Lower leg skin (tissue), 4 donors: ENCODE measurements at regions not wholly inside any gene's neighbourhood (a gene's known extent, or its start where the extent isn't known, plus 50 kb on each side); places are given as distances from the start of the nearest gene placed in this dataset.

Experiments
- DNase-seq, 2 donors: peaks; one replicate each; pipeline ENCODE4 v3.0.0-alpha.2; 2019; ENCODE audit warnings: low spot score in 2 of 2
- H3K4me3 ChIP-seq: fragments of 200-600 bp; sonication (generic); 2 replicates; pipeline ENCODE4 v1.5.1; 2017; ENCODE audit warnings: mild to moderate bottlenecking, low read depth; ENCODE audit not compliant: poor library complexity, severe bottlenecking
- POLR2A ChIP-seq, 2 donors: fragments of 450-650 bp; IDR thresholded peaks; one replicate each; pipeline ENCODE4 v1.6.1; 2016 to 2017; ENCODE audit warnings: antibody characterized with exemption in 2 of 2, mild to moderate bottlenecking in 1 of 2, moderate library complexity in 1 of 2
- WGBS, 2 donors: methylation state at CpG; one replicate each; pipeline ENCODE4 v1.1.5; 2018; 5-methylcytosine and 5-hydroxymethylcytosine counted together
- intact Hi-C: fragments of 100-400 bp; cut with DNase I; formaldehyde crosslinking; loops from one replicate; pipeline ENCODE4 v1.15.0; 2023; ENCODE audit warnings: low total_unique reads
- TF ChIP-seq, protein P1 (sequence below), 3 donors: fragments of 450-650 bp; IDR thresholded peaks; one replicate each; pipeline ENCODE4 v1.5.1; 2016; ENCODE audit warnings: antibody characterized with exemption in 3 of 3, mild to moderate bottlenecking in 3 of 3, moderate library complexity in 2 of 3

DNA sequence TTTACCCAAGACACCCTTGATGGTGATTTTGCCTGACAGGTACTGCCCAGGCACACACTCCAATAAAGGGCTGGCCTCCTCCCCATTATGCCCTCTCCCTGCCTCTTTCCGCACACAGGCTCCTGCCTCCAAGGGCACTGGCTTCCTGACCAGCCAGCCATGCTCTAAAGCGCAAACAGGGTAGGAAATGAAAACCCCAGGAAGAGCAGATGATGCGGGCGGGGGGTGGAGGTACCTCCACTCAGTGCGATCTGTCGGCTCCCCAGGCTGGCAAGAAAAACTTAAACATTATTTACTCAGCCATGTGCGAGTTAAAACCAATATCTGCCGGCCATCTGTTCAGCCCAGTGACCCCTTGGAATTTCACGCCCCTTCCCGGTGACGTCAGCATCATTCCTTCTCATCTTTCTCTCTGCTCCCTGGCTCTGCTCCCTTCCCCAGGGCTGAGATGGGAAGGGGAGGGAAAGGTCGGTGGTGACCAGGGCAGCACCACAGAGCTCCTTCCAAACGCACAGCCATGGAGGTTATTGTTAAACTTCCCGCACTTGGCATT lies 262.5 kb downstream of the CBLN1 start:
- TF ChIP-seq POLR2A (IDR thresholded peaks at IDR 0.05) = no peak
- TF ChIP-seq, protein P1, sequence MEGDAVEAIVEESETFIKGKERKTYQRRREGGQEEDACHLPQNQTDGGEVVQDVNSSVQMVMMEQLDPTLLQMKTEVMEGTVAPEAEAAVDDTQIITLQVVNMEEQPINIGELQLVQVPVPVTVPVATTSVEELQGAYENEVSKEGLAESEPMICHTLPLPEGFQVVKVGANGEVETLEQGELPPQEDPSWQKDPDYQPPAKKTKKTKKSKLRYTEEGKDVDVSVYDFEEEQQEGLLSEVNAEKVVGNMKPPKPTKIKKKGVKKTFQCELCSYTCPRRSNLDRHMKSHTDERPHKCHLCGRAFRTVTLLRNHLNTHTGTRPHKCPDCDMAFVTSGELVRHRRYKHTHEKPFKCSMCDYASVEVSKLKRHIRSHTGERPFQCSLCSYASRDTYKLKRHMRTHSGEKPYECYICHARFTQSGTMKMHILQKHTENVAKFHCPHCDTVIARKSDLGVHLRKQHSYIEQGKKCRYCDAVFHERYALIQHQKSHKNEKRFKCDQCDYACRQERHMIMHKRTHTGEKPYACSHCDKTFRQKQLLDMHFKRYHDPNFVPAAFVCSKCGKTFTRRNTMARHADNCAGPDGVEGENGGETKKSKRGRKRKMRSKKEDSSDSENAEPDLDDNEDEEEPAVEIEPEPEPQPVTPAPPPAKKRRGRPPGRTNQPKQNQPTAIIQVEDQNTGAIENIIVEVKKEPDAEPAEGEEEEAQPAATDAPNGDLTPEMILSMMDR (IDR thresholded peaks at IDR 0.05) = no peak
- intact Hi-C loops = no loop called here
- DNase-seq = peak in 1 of 2 donors; percentile 54
- no peak overlapping the region for H3K4me3 ChIP-seq
- 13 to 19% methylated on average over 13 of the region's 14 CpGs for WGBS, 2 donors

DNA sequence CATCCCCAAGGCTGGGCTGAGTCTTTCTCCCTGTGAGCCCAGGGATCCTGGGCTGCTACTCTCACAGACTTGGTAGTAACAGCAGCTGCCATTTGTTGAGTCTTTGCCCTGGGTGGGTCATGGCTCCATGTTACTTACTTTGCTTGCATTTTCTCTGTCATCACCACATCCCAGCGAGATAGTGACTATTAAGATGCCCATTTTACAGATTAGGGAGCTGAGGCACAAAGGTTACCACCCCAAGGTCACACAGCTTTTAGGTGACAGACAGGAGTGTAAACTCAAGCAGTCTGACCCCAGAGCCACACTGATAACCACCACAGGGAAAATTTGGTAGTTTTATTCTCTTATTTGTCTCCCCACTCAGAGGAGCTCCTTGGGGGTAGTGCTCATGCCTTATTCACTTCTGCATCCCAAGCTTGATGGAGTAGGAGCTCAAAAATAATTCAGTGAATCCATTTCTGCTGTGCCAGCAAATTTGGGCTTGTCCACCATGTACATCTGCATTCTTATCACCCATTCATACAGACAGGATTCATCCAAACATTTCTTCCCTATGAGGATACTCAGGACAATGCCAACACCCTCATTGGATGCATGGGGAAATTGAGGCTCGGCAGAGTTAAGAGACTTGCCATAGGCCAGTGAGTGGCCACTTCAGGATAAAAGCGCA lies 263.2 kb downstream of the CBLN1 start:
- no peak for DNase-seq
- H3K4me3 ChIP-seq = no peak overlapping the region
- TF ChIP-seq, protein P1 (IDR thresholded peaks at IDR 0.05) = no peak
- no peak for TF ChIP-seq POLR2A (IDR thresholded peaks at IDR 0.05)
- 63 to 69% methylated on average over 3 of the region's 3 CpGs for WGBS, 2 donors
- intact Hi-C loops = no loop called here

DNA sequence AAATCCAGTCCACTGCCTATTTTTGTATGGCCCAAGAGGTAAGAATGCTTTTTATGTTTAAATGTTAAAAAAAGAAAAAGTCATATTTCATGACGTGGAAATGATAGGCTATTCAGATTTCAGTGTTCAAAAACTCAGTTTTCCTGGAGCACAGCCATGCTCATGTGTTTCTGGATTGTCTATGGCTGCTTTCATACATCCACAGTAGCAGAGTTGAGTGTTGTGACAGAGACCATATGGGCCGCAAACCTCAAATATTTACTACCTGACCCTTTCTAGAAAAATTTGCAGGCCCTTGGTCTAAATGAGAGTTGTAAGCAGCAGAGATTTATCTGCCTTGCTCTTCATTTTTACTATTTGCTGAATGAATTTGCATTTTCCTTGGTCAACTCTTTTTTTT lies 264.1 kb downstream of the CBLN1 start:
- WGBS, 2 donors = 56 to 57% methylated on average over 2 of the region's 2 CpGs
- no peak overlapping the region for H3K4me3 ChIP-seq
- DNase-seq = no peak
- TF ChIP-seq, protein P1 (IDR thresholded peaks at IDR 0.05) = no peak
- no peak for TF ChIP-seq POLR2A (IDR thresholded peaks at IDR 0.05)
- intact Hi-C loops = no loop called here

DNA sequence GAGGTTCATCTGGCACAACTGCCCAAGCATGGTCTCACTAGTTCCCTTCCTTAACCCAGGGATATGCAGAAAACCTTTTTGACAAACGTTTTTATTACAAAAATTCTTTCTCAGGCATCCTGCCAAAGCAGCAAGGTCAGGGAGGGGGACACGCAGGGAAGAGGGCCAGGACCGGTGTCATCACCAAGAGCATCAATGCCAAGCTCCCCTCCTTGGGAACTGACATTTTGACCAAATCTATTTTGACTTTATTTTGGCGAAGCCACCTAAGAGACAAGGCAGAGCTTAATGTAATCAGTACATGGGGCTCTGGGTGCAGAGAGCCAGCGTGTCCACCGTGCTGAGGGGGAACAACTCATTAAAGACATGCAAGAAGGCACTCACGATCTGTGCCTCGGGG lies 265.2 kb downstream of the CBLN1 start:
- TF ChIP-seq, protein P1 (IDR thresholded peaks at IDR 0.05) = no peak
- TF ChIP-seq POLR2A (IDR thresholded peaks at IDR 0.05) = no peak
- intact Hi-C loops = no loop called here
- DNase-seq = peak in 1 of 2 donors; percentile 23
- WGBS, 2 donors = 51 to 68% methylated on average over 8 of the region's 8 CpGs
- H3K4me3 ChIP-seq = no peak overlapping the region

DNA sequence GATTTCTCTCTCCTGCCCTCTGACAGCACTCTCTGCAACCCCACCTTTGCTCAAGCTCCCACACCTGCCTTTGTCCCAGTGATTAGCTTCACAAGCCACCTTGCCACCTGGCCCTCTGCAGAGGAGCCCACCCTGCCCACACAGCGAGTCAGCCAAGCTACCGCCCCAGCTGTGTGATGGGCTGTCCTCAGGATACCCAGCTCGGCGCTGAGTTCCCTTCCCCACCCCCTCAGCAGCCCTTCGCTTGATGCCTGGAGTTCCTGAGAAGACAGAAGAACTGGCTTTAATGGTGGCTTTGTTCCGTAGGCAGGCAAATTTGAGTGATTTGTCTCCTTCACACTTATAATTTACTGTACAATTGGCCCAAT lies 266.4 kb downstream of the CBLN1 start:
- DNase-seq = peak in 1 of 2 donors; percentile 72
- intact Hi-C loops = no loop called here
- no peak for TF ChIP-seq POLR2A (IDR thresholded peaks at IDR 0.05)
- TF ChIP-seq, protein P1 (IDR thresholded peaks at IDR 0.05) = no peak
- H3K4me3 ChIP-seq = no peak overlapping the region
- WGBS, 2 donors = 15 to 16% methylated on average over 6 of the region's 6 CpGs
